ENCODE measurements at regions not wholly inside any gene's neighbourhood (a gene's known extent, or its start where the extent isn't known, plus 50 kb on each side); places are given as distances from the start of the nearest gene placed in this dataset.

- no peak for TF ChIP-seq EP300 (IDR thresholded peaks at IDR 0.05)
- TF ChIP-seq, protein P1, sequence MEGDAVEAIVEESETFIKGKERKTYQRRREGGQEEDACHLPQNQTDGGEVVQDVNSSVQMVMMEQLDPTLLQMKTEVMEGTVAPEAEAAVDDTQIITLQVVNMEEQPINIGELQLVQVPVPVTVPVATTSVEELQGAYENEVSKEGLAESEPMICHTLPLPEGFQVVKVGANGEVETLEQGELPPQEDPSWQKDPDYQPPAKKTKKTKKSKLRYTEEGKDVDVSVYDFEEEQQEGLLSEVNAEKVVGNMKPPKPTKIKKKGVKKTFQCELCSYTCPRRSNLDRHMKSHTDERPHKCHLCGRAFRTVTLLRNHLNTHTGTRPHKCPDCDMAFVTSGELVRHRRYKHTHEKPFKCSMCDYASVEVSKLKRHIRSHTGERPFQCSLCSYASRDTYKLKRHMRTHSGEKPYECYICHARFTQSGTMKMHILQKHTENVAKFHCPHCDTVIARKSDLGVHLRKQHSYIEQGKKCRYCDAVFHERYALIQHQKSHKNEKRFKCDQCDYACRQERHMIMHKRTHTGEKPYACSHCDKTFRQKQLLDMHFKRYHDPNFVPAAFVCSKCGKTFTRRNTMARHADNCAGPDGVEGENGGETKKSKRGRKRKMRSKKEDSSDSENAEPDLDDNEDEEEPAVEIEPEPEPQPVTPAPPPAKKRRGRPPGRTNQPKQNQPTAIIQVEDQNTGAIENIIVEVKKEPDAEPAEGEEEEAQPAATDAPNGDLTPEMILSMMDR (IDR thresholded peaks at IDR 0.05), result no peak
- TF ChIP-seq POLR2A (IDR thresholded peaks at IDR 0.05), result no peak
These were observed 424.3 kb downstream of the SETD4 start for GRCh38 chr21:35635994-35636393.

Measured in tibial nerve (tissue), 4 donors.